Caco-2 (cell line): ENCODE measurements at regions not wholly inside any gene's neighbourhood (a gene's known extent, or its start where the extent isn't known, plus 50 kb on each side); places are given as distances from the start of the nearest gene placed in this dataset.

Experiments
- BruUV-seq: library from RNA; stranded (reverse); fragments of 400-500 nt; replicated peaks from 2 replicates; lab custom pipeline; 2021; lab: Mats Ljungman, UMichigan
- CTCF ChIA-PET: fragments of 300-600 bp; sonication (Branson Sonifier 250); formaldehyde crosslinking; loops from one replicate; lab custom pipeline; 2022; ENCODE audit warnings: antibody characterized with exemption; lab: Charles Lee
- POLR2A ChIA-PET: fragments of 300-600 bp; sonication (Branson Sonifier 250); formaldehyde crosslinking; loops from one replicate; lab custom pipeline; 2022; ENCODE audit warnings: antibody characterized with exemption; lab: Charles Lee
- DNase-seq, 2 experiments: peaks; one replicate each; pipeline versions ENCODE4 v3.0.0 to v3.0.0-alpha.2; 2020 to 2022
- H3K27me3 ChIP-seq: replicated peaks from 2 replicates; pipeline ENCODE4 v1.6.0; 2011; ENCODE audit warnings: low read length; ENCODE audit not compliant: control insufficient read depth, insufficient read depth
- H3K36me3 ChIP-seq: 2 replicates; pipeline ENCODE4 v1.5.1; 2011; ENCODE audit warnings: low read length; ENCODE audit not compliant: control insufficient read depth, insufficient read depth
- H3K4me1 ChIP-seq: fragments of 250-450 bp; sonication (Bioruptor Pico); 2 replicates; pipeline ENCODE4 v1.5.1; 2020; ENCODE audit warnings: mild to moderate bottlenecking
- H3K4me3 ChIP-seq: 2 replicates; pipeline ENCODE4 v1.5.1; 2011; ENCODE audit warnings: low read depth, mild to moderate bottlenecking, control low read depth, low read length
- H3K9me3 ChIP-seq: fragments of 250-450 bp; sonication (Bioruptor Pico); 2 replicates; pipeline ENCODE4 v1.5.1; 2020; ENCODE audit warnings: mild to moderate bottlenecking, moderate library complexity
- H3K27ac Mint-ChIP-seq: one replicate; pipeline ENCODE4 v1.8.0; 2022; ENCODE audit warnings: mixed read lengths; ENCODE audit not compliant: unreplicated experiment
- H3K27me3 Mint-ChIP-seq: one replicate; pipeline ENCODE4 v1.8.0; 2022; ENCODE audit warnings: mixed read lengths; ENCODE audit not compliant: insufficient read depth, unreplicated experiment
- H3K36me3 Mint-ChIP-seq: one replicate; pipeline ENCODE4 v1.8.0; 2022; ENCODE audit warnings: mild to moderate bottlenecking, mixed read lengths; ENCODE audit not compliant: insufficient read depth, unreplicated experiment
- H3K4me1 Mint-ChIP-seq: one replicate; pipeline ENCODE4 v1.8.0; 2022; ENCODE audit warnings: low read depth, mixed read lengths; ENCODE audit not compliant: unreplicated experiment
- H3K4me3 Mint-ChIP-seq: one replicate; pipeline ENCODE4 v1.8.0; 2022; ENCODE audit warnings: mild to moderate bottlenecking, moderate library complexity, mixed read lengths; ENCODE audit not compliant: unreplicated experiment
- H3K9me3 Mint-ChIP-seq: one replicate; pipeline ENCODE4 v1.8.0; 2022; ENCODE audit warnings: mixed read lengths; ENCODE audit not compliant: unreplicated experiment
- intact Hi-C: fragments of 100-400 bp; cut with micrococcal nuclease; formaldehyde crosslinking; loops from one replicate; pipeline ENCODE4 v1.10.0; 2022; ENCODE audit not compliant: unreplicated experiment
- TF ChIP-seq, protein P1 (sequence below), 2 experiments: fragments of 200-600 bp in 1 of 2; IDR thresholded peaks; 1 replicate in 1 of 2; 2 replicates in 1 of 2; pipeline versions ENCODE4 v1.5.1 to v1.8.0; 2011 to 2022; ENCODE audit warnings: antibody characterized with exemption in 1 of 2, control low read depth in 1 of 2, inconsistent platforms in 1 of 2, low read depth in 1 of 2, low read length in 1 of 2, mild to moderate bottlenecking in 1 of 2, moderate library complexity in 1 of 2; ENCODE audit not compliant: insufficient read depth in 1 of 2, severe bottlenecking in 1 of 2, unreplicated experiment in 1 of 2

DNA sequence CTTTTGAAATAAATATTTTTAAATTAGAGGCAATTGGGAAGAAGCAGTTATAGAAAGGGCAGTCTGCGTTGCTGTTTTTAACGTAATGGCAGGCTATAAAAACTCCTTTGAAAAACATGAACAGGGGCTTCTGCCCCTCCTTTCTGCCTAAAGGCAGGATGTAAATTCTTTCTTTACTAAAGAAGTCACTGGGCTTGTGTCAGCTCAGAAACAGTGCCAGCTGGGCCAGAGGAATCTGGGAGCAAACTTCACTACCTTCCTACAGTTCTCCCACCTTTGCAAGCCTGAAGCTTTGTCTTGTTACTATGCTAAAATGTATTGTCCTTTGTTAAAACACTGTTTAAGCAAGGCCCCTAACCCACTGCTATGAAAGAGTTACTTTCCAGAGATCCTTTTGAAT is 1664.8 kb downstream of the RPA4 start:
- BruUV-seq, result no TSS peak
- Mint-ChIP-seq H3K4me1 (no peaks in the 10 kb centered on the region), H3K9me3 (no peaks in the 10 kb centered on the region), H3K27ac (no peak overlapping the region), H3K4me3 (no peak overlapping the region), H3K36me3 (no peaks in the 10 kb centered on the region), H3K27me3 (no peaks in the 10 kb centered on the region)
- ChIA-PET POLR2A (no interaction called here), CTCF (no interaction called here)
- Histone ChIP-seq H3K4me3 (no peak overlapping the region), H3K4me1 (no peaks in the 10 kb centered on the region), H3K9me3 (no peaks in the 10 kb centered on the region), H3K27me3 (no peaks in the 10 kb centered on the region), H3K36me3 (no peaks in the 10 kb centered on the region)
- TF ChIP-seq, protein P1, sequence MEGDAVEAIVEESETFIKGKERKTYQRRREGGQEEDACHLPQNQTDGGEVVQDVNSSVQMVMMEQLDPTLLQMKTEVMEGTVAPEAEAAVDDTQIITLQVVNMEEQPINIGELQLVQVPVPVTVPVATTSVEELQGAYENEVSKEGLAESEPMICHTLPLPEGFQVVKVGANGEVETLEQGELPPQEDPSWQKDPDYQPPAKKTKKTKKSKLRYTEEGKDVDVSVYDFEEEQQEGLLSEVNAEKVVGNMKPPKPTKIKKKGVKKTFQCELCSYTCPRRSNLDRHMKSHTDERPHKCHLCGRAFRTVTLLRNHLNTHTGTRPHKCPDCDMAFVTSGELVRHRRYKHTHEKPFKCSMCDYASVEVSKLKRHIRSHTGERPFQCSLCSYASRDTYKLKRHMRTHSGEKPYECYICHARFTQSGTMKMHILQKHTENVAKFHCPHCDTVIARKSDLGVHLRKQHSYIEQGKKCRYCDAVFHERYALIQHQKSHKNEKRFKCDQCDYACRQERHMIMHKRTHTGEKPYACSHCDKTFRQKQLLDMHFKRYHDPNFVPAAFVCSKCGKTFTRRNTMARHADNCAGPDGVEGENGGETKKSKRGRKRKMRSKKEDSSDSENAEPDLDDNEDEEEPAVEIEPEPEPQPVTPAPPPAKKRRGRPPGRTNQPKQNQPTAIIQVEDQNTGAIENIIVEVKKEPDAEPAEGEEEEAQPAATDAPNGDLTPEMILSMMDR (IDR thresholded peaks at IDR 0.05; ENCODE audit: insufficient read depth in 1 of 2, low read depth in 1 of 2, low read length in 1 of 2, severe bottlenecking in 1 of 2, unreplicated experiment in 1 of 2), result no peak
- intact Hi-C loops, result no loop called here
- no peak for DNase-seq

DNA sequence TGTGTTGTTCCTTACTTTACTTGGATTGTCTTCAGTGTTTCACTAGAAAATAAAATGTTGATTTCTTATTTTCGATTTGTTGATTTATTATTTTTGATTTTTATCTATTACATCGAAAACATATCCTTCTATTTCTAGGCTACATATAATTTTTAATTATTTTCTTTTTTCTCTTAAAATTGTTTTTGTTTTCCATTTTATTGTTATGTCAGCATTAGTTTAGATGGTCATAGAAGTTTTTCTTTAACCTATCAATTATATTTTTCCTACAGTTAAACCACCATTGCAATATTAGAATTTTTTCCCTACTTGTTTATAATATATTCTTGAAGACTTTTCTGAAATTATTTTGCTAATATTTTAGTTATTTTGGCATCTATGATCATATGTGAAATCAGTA is 1685.1 kb downstream of the RPA4 start:
- no peaks in the 10 kb centered on the region for H3K36me3 Mint-ChIP-seq
- BruUV-seq, result no TSS peak

DNA sequence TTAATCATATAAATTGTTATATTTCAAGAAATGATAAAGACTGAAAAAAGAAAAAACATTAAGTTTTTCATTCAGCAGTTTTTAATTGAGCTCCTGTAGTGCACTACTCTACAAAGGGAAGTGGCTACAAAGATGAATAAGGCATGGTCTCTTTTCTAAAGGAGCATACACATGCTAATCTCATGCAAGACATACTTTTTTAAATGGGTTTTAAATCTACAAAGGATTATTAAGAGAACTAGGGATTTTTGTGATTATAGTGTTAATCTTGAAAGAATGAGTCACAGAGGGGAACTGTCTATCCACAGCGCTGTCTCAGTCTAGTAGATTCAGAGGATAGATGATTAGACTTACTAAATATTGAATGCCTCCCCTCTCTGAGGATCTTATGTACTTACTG is 1722.2 kb downstream of the RPA4 start:
- no peaks in the 10 kb centered on the region for H3K4me1 ChIP-seq
- POLR2A ChIA-PET, result no interaction called here
- H3K27ac Mint-ChIP-seq, result no peak overlapping the region
- no peak overlapping the region for H3K4me3 ChIP-seq
- no peaks in the 10 kb centered on the region for H3K36me3 Mint-ChIP-seq
- no peak overlapping the region for H3K4me3 Mint-ChIP-seq
- no peaks in the 10 kb centered on the region for H3K27me3 Mint-ChIP-seq
- H3K27me3 ChIP-seq, result no peaks in the 10 kb centered on the region
- no peaks in the 10 kb centered on the region for H3K36me3 ChIP-seq
- H3K9me3 ChIP-seq, result no peaks in the 10 kb centered on the region
- TF ChIP-seq, protein P1 (IDR thresholded peaks at IDR 0.05; ENCODE audit: insufficient read depth in 1 of 2, low read depth in 1 of 2, low read length in 1 of 2, severe bottlenecking in 1 of 2, unreplicated experiment in 1 of 2), result no peak
- CTCF ChIA-PET, result no interaction called here
- no TSS peak for BruUV-seq
- intact Hi-C loops, result no loop called here
- no peak for DNase-seq
- H3K4me1 Mint-ChIP-seq, result no peaks in the 10 kb centered on the region
- H3K9me3 Mint-ChIP-seq, result no peaks in the 10 kb centered on the region

More for the DNA sequence above, 1685.1 kb downstream of the RPA4 start:
- TF ChIP-seq, protein P1 (IDR thresholded peaks at IDR 0.05; ENCODE audit: insufficient read depth in 1 of 2, low read depth in 1 of 2, low read length in 1 of 2, severe bottlenecking in 1 of 2, unreplicated experiment in 1 of 2), result no peak
- no peaks in the 10 kb centered on the region for H3K9me3 Mint-ChIP-seq
- Histone ChIP-seq H3K36me3 (no peaks in the 10 kb centered on the region), H3K4me1 (no peaks in the 10 kb centered on the region), H3K9me3 (no peaks in the 10 kb centered on the region), H3K27me3 (no peaks in the 10 kb centered on the region), H3K4me3 (no peak overlapping the region)
- no peak overlapping the region for H3K4me3 Mint-ChIP-seq
- intact Hi-C loops, result no loop called here
- no peaks in the 10 kb centered on the region for H3K27me3 Mint-ChIP-seq
- H3K27ac Mint-ChIP-seq, result no peak overlapping the region
- CTCF ChIA-PET, result no interaction called here
- POLR2A ChIA-PET, result no interaction called here
- no peak for DNase-seq
- H3K4me1 Mint-ChIP-seq, result no peaks in the 10 kb centered on the region
